Subcutaneous abdominal adipose tissue (tissue), 5 donors: ENCODE measurements at regions not wholly inside any gene's neighbourhood (a gene's known extent, or its start where the extent isn't known, plus 50 kb on each side); places are given as distances from the start of the nearest gene placed in this dataset.

Experiments used
- H3K27ac ChIP-seq: one replicate; pipeline ENCODE4 v1.7.0; 2013; ENCODE audit warnings: low read depth, mild to moderate bottlenecking, inconsistent platforms, low read length, moderate library complexity
- H3K27me3 ChIP-seq, 5 donors: one replicate each; pipeline ENCODE4 v1.7.0; 2013; ENCODE audit warnings: low read length in 5 of 5, inconsistent platforms in 1 of 5; ENCODE audit not compliant: control insufficient read depth in 5 of 5, insufficient read depth in 4 of 5
- H3K36me3 ChIP-seq, 5 donors: one replicate each; pipeline ENCODE4 v1.7.0; 2013; ENCODE audit warnings: low read length in 5 of 5; ENCODE audit not compliant: control insufficient read depth in 5 of 5, insufficient read depth in 5 of 5
- H3K4me1 ChIP-seq, 5 donors: one replicate each; pipeline ENCODE4 v1.7.0; 2013; ENCODE audit warnings: low read length in 5 of 5, mild to moderate bottlenecking in 3 of 5, moderate library complexity in 1 of 5; ENCODE audit not compliant: control insufficient read depth in 5 of 5, insufficient read depth in 5 of 5
- H3K4me3 ChIP-seq, 5 donors: one replicate each; pipeline ENCODE4 v1.7.0; 2013; ENCODE audit warnings: low read length in 5 of 5, low read depth in 1 of 5
- H3K9ac ChIP-seq, 5 donors: one replicate each; pipeline ENCODE4 v1.7.0; 2013; ENCODE audit warnings: low read length in 5 of 5, mild to moderate bottlenecking in 4 of 5, moderate library complexity in 3 of 5
- H3K9me3 ChIP-seq, 5 donors: one replicate each; pipeline ENCODE4 v1.7.0; 2013; ENCODE audit warnings: low read length in 5 of 5; ENCODE audit not compliant: control insufficient read depth in 5 of 5
- donor health status: healthy.
- donor health status: healthy.
- donor health status: healthy.
- donor health status: healthy.
- donor health status: healthy.

DNA sequence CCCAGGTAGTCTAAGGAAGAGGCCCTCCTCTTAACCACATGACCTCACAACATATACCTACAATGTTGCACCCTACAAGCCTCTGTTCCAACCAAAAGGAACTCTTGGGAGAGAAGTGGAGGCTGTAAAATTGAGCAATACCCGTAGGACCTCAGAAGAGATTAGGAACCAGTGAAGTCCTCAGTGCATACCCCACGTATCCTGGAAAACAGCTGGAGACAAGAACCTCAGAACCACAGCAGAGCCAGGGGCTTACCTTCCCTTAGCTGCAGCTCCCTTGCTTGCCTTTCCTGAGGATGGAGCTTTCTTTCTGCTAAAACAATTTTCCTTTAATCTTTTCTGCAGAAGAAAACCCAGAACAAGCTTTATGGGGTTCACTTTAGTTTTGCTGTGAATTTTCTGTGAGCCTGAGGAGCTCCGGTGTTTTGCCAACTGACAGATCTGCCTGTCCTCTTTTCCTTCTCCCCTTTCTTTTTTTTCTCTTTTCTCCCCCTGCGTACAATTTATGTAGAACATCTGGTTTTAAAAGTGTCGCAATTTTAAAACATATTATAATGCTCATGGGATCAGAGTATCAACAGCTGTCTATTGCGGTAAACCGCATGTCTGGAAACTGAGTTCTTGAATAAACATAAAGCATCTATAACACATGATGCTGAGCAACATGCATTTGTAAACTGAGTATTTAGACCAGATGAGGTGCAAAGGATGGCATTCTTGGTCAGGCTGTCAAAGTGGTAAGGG lies 226.4 kb upstream of the MAF start:
- Histone ChIP-seq H3K4me3 (no peak overlapping the region), H3K27ac (no peak overlapping the region), H3K27me3 (no peaks in the 10 kb centered on the region), H3K4me1 (peaks cover 0 to 6% (median 0%) of the 10 kb centered on the region in 5 donors), H3K36me3 (no peaks in the 10 kb centered on the region), H3K9me3 (no peaks in the 10 kb centered on the region), H3K9ac (no peak overlapping the region)

DNA sequence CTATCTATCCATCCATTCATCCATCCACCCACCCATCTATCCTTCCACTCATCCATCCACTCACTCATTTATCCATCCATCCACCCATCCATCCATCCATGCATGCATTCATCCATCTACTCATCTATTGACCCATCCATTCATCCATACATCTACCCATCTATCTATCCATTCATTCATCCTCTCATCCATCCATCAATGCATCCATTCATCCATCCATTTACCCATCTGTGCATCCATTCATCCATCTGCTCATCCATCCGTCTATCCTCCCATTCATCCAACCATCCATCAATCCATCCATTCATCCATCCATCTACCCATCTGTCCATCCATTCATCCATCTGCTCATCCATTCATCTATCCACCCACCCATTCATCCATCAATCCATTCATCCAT lies 224.5 kb upstream of the MAF start:
- no peak overlapping the region for H3K9ac ChIP-seq
- H3K4me3 ChIP-seq = no peak overlapping the region
- H3K4me1 ChIP-seq = peaks cover 0 to 6% (median 0%) of the 10 kb centered on the region in 5 donors
- H3K9me3 ChIP-seq = no peaks in the 10 kb centered on the region
- no peaks in the 10 kb centered on the region for H3K27me3 ChIP-seq
- H3K27ac ChIP-seq = no peak overlapping the region
- no peaks in the 10 kb centered on the region for H3K36me3 ChIP-seq

DNA sequence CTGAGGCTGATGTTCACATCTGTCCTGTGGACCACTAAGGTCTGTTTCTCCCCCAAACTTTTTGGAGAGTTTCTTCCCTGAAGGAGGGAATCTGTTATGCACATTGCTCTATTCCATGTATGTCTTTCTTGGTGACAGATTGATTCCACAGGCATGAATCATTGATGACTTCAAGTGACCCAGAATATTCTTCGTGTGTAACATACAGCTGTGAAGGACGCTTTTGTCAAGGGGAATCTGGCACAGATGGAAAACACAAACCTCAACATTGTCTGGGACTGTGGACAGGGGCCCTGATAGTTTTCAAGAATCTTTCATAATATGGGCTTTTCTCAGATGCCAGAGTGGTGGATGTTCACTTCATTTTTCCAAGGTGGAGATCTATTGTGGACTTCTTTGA lies 223.1 kb upstream of the MAF start:
- Histone ChIP-seq H3K36me3 (no peaks in the 10 kb centered on the region), H3K9me3 (no peaks in the 10 kb centered on the region), H3K27me3 (no peaks in the 10 kb centered on the region), H3K4me1 (peaks cover 0 to 6% (median 0%) of the 10 kb centered on the region in 5 donors), H3K27ac (no peak overlapping the region), H3K4me3 (no peak overlapping the region), H3K9ac (no peak overlapping the region)

DNA sequence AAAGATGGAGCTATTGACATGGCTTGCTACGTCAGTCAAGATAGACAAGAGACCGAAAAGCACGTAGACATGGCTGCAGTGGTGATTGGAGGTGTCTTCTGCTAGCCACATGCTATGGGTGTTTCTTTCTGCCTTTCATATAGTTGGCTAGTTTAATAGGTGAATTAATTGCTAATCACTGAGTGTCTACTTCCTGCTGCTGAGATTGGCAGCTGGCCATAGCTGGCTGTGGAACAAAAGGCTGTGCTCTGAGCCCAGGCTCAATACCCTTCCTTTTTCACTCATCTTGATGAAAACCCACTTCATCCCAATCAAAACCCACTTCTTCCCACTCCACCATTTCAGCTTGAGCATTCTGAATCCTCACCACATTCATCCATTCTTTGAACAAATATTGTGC lies 221.4 kb upstream of the MAF start:
- H3K27me3 ChIP-seq = no peaks in the 10 kb centered on the region
- peaks cover 0 to 2% (median 0%) of the 10 kb centered on the region in 5 donors for H3K4me1 ChIP-seq
- H3K9me3 ChIP-seq = no peaks in the 10 kb centered on the region
- H3K27ac ChIP-seq = no peak overlapping the region
- no peak overlapping the region for H3K4me3 ChIP-seq
- no peaks in the 10 kb centered on the region for H3K36me3 ChIP-seq
- H3K9ac ChIP-seq = no peak overlapping the region

DNA sequence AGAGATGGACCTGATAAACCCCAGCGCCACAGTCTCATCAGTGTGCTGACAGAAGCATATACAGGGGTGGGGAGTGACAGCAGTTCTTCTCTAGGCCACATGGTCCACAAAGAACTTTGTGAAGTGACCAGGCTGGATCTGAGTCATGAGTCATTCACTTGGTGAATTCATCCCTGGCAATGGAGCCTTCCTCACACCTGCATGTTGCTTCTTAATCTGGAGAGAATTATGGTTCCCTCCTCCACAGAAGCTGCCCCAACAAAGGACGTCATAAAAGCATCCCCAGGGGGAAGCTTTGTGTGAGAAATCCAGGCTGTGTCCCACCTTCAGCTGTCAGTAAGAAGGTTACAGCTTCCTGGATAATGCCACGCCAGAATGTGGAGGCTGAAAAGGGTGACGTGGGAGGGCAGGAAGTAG lies 215.6 kb upstream of the MAF start:
- Histone ChIP-seq H3K4me1 (no peaks in the 10 kb centered on the region), H3K9ac (no peak overlapping the region), H3K27me3 (no peaks in the 10 kb centered on the region), H3K4me3 (no peak overlapping the region), H3K9me3 (no peaks in the 10 kb centered on the region), H3K27ac (no peak overlapping the region), H3K36me3 (no peaks in the 10 kb centered on the region)

DNA sequence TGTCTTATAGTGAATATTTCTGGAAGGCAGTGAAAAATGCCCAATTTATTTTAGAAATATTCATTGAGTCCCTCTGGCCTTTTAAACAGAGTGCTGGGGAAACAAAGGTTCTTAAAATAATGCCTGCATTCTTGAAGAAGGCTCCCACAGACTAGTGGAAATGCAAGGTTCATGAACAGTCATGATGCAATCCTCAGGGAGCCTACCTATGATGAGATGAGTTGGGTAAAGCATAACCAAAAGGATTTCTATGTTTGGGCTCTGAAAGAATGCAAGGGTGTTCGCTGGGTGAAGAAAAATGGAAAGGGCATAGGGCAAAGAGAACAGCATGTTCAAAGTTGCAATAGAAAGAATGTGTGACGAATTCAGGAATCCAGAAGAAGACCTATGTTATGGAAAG lies 214.5 kb upstream of the MAF start:
- no peaks in the 10 kb centered on the region for H3K4me1 ChIP-seq
- no peak overlapping the region for H3K4me3 ChIP-seq
- no peaks in the 10 kb centered on the region for H3K9me3 ChIP-seq
- no peak overlapping the region for H3K9ac ChIP-seq
- no peaks in the 10 kb centered on the region for H3K36me3 ChIP-seq
- no peaks in the 10 kb centered on the region for H3K27me3 ChIP-seq
- H3K27ac ChIP-seq = no peak overlapping the region

DNA sequence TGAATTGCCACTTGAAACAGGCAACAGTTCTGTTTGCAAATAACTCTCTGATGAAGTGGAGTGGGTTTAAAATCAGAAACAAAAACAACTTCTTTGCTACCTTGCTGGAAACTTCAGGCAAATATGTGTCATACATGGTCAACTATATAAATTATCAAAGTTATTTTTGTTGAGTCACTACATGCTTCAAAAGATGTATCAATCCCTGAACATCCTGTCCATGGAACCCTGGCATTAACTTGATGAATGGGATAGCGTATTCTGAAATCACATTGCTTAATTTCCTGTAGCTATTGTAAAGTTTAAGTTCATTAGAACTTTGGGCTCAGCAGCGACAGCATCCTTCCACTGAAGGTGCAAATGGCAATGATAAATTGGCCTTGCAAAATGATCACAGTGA lies 213.6 kb upstream of the MAF start:
- no peaks in the 10 kb centered on the region for H3K27me3 ChIP-seq
- no peaks in the 10 kb centered on the region for H3K36me3 ChIP-seq
- H3K4me1 ChIP-seq = no peaks in the 10 kb centered on the region
- H3K27ac ChIP-seq = no peak overlapping the region
- no peak overlapping the region for H3K9ac ChIP-seq
- no peak overlapping the region for H3K4me3 ChIP-seq
- H3K9me3 ChIP-seq = no peaks in the 10 kb centered on the region

DNA sequence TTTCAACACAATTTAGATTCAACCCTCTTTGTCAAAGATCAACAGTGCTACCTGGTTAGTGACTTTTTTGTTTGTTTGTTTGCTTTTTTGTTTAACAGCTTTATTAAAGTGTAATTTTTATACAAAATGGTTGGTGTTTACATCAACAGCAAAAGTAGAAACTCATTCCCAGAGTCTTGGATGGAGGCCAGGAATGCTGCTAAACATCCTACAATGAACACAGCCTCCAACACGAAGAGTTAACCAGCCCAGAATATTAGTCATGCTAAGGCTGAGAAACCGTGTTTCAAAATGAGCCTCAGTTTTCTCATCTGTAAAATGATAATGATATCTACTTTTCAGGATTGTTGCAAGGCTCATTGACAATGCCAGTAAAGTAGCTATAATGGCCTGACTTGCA lies 211.0 kb upstream of the MAF start:
- no peak overlapping the region for H3K9ac ChIP-seq
- no peaks in the 10 kb centered on the region for H3K9me3 ChIP-seq
- no peak overlapping the region for H3K4me3 ChIP-seq
- H3K36me3 ChIP-seq = no peaks in the 10 kb centered on the region
- H3K4me1 ChIP-seq = no peaks in the 10 kb centered on the region
- H3K27me3 ChIP-seq = peaks cover 0 to 4% (median 0%) of the 10 kb centered on the region in 5 donors
- no peak overlapping the region for H3K27ac ChIP-seq

- Histone ChIP-seq H3K4me3 (no peak overlapping the region), H3K4me1 (no peaks in the 10 kb centered on the region), H3K27ac (no peak overlapping the region), H3K36me3 (no peaks in the 10 kb centered on the region), H3K27me3 (peaks cover 0 to 4% (median 0%) of the 10 kb centered on the region in 5 donors), H3K9ac (no peak overlapping the region), H3K9me3 (no peaks in the 10 kb centered on the region)
Observed at GRCh38 chr16:79810449-79811189, 210.1 kb upstream of the MAF start.

DNA sequence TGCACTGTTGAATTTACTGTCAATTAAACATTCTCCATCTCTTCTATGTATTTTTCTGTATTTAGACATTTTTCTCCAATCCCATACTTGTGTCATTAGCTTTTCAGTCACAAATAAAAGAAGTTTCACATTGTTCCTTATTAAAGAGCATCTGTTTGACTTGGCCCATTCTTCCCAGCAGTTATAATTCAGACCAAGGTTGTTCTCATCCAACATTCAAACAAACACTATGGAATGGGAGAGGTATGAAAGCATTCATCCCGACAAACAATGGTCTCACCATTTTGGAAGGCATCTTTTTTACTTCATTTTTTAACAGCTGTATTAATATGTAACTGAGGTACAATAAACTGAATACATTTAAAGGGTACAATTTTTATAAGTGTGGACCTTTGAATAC lies 208.8 kb upstream of the MAF start:
- H3K4me3 ChIP-seq = no peak overlapping the region
- H3K36me3 ChIP-seq = no peaks in the 10 kb centered on the region
- no peak overlapping the region for H3K9ac ChIP-seq
- H3K4me1 ChIP-seq = no peaks in the 10 kb centered on the region
- no peak overlapping the region for H3K27ac ChIP-seq
- H3K9me3 ChIP-seq = no peaks in the 10 kb centered on the region
- peaks cover 0 to 4% (median 0%) of the 10 kb centered on the region in 5 donors for H3K27me3 ChIP-seq
